ENCODE measurements at regions not wholly inside any gene's neighbourhood (a gene's known extent, or its start where the extent isn't known, plus 50 kb on each side); places are given as distances from the start of the nearest gene placed in this dataset.

DNA sequence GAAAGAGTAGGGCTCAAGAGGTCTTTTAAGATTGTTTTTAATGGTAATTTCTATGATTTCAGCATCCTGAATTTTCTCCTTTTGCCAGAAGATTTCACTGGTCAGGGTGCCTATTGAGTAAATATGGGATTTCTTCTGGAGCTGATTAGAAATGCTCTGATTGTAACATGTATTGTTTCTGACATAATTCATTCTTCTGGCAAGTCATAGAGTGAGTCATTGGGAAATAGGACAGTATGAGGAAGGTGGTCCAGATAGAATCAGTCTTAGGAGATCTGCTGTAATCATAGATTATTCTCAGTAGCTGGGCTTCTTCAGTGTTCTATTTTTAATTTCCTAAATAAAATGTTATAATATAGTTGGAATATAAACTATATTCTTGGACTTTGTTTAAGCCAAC lies 182.0 kb upstream of the NAV3 start:
- Histone ChIP-seq H3K27ac (no peak overlapping the region), H3K36me3 (no peaks in the 10 kb centered on the region), H3K9me3 (no peaks in the 10 kb centered on the region), H3K27me3 (ENCODE audit: low read depth) (no peaks in the 10 kb centered on the region), H3K4me3 (no peak overlapping the region), H3K4me1 (no peaks in the 10 kb centered on the region)
- no peak for DNase-seq
- TF ChIP-seq, protein P1, sequence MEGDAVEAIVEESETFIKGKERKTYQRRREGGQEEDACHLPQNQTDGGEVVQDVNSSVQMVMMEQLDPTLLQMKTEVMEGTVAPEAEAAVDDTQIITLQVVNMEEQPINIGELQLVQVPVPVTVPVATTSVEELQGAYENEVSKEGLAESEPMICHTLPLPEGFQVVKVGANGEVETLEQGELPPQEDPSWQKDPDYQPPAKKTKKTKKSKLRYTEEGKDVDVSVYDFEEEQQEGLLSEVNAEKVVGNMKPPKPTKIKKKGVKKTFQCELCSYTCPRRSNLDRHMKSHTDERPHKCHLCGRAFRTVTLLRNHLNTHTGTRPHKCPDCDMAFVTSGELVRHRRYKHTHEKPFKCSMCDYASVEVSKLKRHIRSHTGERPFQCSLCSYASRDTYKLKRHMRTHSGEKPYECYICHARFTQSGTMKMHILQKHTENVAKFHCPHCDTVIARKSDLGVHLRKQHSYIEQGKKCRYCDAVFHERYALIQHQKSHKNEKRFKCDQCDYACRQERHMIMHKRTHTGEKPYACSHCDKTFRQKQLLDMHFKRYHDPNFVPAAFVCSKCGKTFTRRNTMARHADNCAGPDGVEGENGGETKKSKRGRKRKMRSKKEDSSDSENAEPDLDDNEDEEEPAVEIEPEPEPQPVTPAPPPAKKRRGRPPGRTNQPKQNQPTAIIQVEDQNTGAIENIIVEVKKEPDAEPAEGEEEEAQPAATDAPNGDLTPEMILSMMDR (IDR thresholded peaks at IDR 0.05), result no peak
- no peak for ATAC-seq
- intact Hi-C loops (cut with DNase I), result no loop called here

DNA sequence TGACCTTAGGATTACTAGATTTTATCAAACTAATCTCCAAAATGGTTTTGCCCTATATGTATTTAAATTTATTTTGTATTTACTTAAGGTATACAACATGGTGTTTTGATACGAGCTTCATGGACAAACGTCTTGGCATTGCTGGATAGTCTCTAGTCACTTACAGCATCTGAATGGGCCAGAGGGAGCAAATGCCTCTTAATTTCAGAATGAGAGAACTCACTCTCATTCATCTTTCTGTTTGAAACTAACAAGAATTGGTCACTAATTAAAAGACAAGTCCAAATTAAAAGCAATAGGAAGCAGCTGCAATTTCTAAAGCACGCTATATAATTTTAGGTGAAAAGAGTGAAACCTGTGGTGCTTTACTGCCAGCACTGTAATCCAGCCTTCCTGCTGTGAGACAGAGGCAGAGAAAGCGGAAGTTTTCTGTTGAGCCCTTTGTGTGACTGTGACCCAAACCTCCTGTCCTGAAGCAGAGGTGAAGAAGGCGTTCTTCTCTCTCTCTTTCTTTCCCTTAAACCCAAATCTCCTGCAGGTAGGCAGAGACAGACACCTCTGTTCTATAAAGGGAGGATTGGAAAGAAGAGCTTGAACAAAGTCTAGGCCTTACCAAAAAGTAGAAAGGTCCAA lies 184.6 kb upstream of the NAV3 start:
- no peaks in the 10 kb centered on the region for H3K4me1 ChIP-seq
- H3K27ac ChIP-seq, result no peak overlapping the region
- DNase-seq (no peak), ATAC-seq (no peak)
- no peaks in the 10 kb centered on the region for H3K27me3 ChIP-seq (ENCODE audit: low read depth)
- no peak overlapping the region for H3K4me3 ChIP-seq
- H3K36me3 ChIP-seq, result no peaks in the 10 kb centered on the region
- TF ChIP-seq, protein P1 (IDR thresholded peaks at IDR 0.05), result no peak
- intact Hi-C loops (cut with DNase I), result no loop called here
- no peaks in the 10 kb centered on the region for H3K9me3 ChIP-seq

DNA sequence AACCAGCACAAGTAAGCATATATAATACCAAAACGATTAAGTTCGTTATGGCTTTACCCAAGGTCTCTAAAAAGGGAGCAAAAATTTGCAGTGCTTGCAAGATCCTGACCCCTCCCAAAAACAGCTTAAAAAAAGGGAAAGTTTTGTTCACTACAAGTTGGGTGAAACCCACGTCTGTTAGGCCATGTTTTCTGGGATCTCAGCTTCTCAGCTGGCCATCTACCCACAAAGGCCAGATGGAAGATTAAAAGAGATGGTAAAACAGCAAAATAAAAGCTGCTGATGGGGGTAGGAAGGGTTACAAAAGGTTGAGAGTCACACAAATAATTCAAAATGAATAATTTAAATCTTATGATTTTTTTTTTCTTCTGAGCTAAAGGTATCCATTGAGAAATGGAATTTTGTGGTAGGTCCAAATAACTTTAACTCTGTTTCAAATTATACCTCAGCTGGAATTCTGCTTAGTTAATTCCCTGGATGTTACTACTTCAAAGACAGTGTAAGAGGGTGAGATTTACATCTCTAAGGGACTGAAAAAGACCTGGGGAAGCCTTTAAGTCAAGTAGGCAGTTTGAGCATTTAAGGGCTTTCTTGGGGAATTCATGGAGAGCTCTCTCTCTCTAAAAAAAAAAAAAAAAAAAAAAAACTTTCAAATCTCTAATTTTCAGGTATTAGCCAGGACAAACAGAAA lies 185.6 kb upstream of the NAV3 start:
- no peak for DNase-seq
- Histone ChIP-seq H3K27ac (no peak overlapping the region), H3K4me1 (no peaks in the 10 kb centered on the region), H3K4me3 (no peak overlapping the region), H3K36me3 (no peaks in the 10 kb centered on the region), H3K27me3 (ENCODE audit: low read depth) (no peaks in the 10 kb centered on the region), H3K9me3 (no peaks in the 10 kb centered on the region)
- TF ChIP-seq, protein P1 (IDR thresholded peaks at IDR 0.05), result no peak
- ATAC-seq, result no peak
- intact Hi-C loops (cut with DNase I), result no loop called here

DNA sequence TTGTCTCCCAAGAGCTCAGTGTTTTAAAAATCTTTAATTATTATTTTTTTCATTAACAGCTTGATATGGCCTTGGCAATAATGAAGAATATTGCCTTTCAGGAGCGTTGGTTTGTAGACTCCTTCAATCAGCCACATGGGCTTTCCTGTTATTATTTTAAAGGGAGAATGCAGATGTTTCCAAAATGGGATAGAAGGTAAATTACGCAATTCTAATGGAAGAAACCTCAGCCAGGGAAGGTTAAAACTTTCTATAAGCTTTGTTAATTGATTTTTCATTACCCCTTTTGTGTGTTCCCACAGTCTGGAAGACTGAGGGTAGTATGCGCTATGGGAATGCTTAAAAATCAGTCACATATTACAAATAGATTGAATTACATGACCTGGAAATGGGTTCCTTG lies 188.4 kb upstream of the NAV3 start:
- Histone ChIP-seq H3K4me1 (no peaks in the 10 kb centered on the region), H3K4me3 (no peak overlapping the region), H3K36me3 (no peaks in the 10 kb centered on the region), H3K27me3 (ENCODE audit: low read depth) (no peaks in the 10 kb centered on the region), H3K9me3 (no peaks in the 10 kb centered on the region), H3K27ac (no peak overlapping the region)
- intact Hi-C loops (cut with DNase I), result no loop called here
- no peak for DNase-seq
- no peak for ATAC-seq
- TF ChIP-seq, protein P1 (IDR thresholded peaks at IDR 0.05), result no peak

DNA sequence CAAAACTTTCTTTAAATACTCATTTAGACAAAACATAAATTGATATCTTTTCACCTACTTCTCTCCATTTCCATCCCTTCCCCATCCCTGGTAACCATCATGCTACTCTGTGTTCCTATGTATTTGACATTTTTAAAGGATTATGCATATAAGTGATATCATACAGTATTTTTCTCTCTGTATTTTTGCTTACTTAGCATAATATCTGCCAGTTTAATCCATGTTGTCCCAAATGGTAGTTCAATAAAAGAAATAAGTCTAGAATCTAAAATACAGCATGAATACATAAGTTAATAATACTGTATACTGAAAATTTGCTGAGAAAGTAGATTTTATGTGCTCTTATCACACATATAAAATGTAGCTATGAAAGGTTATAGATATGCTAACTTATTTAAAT lies 190.3 kb upstream of the NAV3 start:
- Histone ChIP-seq H3K27ac (no peak overlapping the region), H3K9me3 (no peaks in the 10 kb centered on the region), H3K27me3 (ENCODE audit: low read depth) (no peaks in the 10 kb centered on the region), H3K4me3 (no peak overlapping the region), H3K36me3 (no peaks in the 10 kb centered on the region), H3K4me1 (no peaks in the 10 kb centered on the region)
- ATAC-seq, result no peak
- no peak for DNase-seq
- TF ChIP-seq, protein P1 (IDR thresholded peaks at IDR 0.05), result no peak
- intact Hi-C loops (cut with DNase I), result no loop called here

Data from lower lobe of right lung (tissue), 2 donors.